ENCODE measurements at regions not wholly inside any gene's neighbourhood (a gene's known extent, or its start where the extent isn't known, plus 50 kb on each side); places are given as distances from the start of the nearest gene placed in this dataset.

DNA sequence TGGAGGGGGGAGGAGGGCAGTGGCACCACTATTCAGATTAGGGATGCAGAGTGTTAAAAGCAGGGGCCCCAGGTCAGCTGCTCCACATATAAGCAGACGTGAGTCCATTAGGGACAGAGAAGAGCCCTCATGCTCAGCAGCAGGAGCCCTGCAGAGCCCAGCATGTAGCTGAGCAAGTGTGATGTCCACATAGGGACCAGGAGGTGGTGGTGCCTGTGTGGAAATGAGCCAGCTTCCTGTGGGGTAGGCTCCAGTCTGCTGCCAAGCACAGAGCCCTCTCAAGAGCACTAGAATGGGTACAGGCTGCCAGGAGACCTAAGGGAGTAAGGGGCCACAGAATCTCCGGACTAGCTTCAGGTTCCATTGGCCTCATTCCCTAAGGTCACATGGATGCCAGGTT lies 57.9 kb upstream of the MLN start:
- no peak overlapping the region for H3K4me3 ChIP-seq (ENCODE audit: control insufficient read depth, low read depth, low read length)
- DNase-seq (ENCODE audit: low read depth): no peak
- no peak for TF ChIP-seq CTCF (IDR thresholded peaks at IDR 0.05; ENCODE audit: control insufficient read depth, insufficient read depth, low read depth, low read length, missing control alignments)

DNA sequence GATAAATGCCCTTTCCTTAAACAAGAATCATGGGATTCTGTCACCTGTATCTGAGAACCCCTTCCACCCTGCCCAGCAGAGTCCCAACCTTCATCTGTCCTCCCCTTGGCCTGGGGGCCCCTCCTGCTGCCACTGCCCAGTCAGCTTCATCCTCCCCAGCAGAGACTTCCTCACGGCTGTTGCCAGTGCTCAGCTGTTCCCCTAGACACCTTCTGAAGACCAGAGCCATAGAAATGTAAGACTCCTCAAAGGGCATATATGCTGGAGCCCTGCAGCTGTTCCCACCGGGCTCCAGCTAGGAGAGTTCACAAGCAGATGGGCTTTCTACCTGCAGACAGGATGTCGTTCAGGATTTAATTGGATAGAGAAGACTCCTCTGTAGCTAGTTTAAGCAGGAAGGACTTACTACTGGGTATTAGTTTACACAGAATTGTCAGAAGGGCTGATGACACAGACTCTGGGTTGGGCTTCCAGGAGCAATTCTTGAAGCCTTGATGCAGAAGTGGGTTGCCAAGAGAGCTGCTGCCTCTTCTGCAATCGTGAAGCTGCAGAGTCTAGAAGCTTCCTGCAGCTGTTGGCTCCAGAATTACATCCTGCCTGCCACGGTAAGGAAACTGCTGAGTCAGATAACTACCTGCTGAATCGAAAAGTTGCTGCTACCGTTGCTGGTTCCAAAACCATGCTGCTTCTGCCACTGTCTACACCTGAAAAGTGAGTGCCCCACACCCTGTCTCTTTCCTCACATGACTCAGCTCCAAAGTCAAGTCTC lies 57.1 kb upstream of the MLN start:
- no peak for DNase-seq (ENCODE audit: low read depth)

GRCh38 chr6:33860006-33860405 lies 56.2 kb upstream of the MLN start:
- DNase-seq (ENCODE audit: low read depth): no peak
- TF ChIP-seq CTCF (IDR thresholded peaks at IDR 0.05; ENCODE audit: control insufficient read depth, insufficient read depth, low read depth, low read length, missing control alignments): no peak
- no peak overlapping the region for H3K4me3 ChIP-seq (ENCODE audit: control insufficient read depth, low read depth, low read length)

More for the DNA sequence above, 57.1 kb upstream of the MLN start:
- no peak for TF ChIP-seq CTCF (IDR thresholded peaks at IDR 0.05; ENCODE audit: control insufficient read depth, insufficient read depth, low read depth, low read length, missing control alignments)
- H3K4me3 ChIP-seq (ENCODE audit: control insufficient read depth, low read depth, low read length): no peak overlapping the region

GRCh38 chr6:33858804-33859505 lies 55.2 kb upstream of the MLN start:
- no peak overlapping the region for H3K4me3 ChIP-seq (ENCODE audit: control insufficient read depth, low read depth, low read length)
- DNase-seq (ENCODE audit: low read depth): no peak
- no peak for TF ChIP-seq CTCF (IDR thresholded peaks at IDR 0.05; ENCODE audit: control insufficient read depth, insufficient read depth, low read depth, low read length, missing control alignments)

- no peak overlapping the region for H3K4me3 ChIP-seq (ENCODE audit: control insufficient read depth, low read depth, low read length)
- DNase-seq (ENCODE audit: low read depth): no peak
- no peak for TF ChIP-seq CTCF (IDR thresholded peaks at IDR 0.05; ENCODE audit: control insufficient read depth, insufficient read depth, low read depth, low read length, missing control alignments)
These were observed 54.2 kb upstream of the MLN start for GRCh38 chr6:33857932-33858475.

GRCh38 chr6:33857093-33857931 lies 53.5 kb upstream of the MLN start:
- TF ChIP-seq CTCF (IDR thresholded peaks at IDR 0.05; ENCODE audit: control insufficient read depth, insufficient read depth, low read depth, low read length, missing control alignments): no peak
- DNase-seq (ENCODE audit: low read depth): no peak
- no peak overlapping the region for H3K4me3 ChIP-seq (ENCODE audit: control insufficient read depth, low read depth, low read length)

Data from AG09309 (cell line).